Ovary (tissue), 7 donors: ENCODE measurements at regions not wholly inside any gene's neighbourhood (a gene's known extent, or its start where the extent isn't known, plus 50 kb on each side); places are given as distances from the start of the nearest gene placed in this dataset.

Source experiments
- DNase-seq, 5 donors: peaks; one replicate each; pipeline ENCODE4 v3.0.0-alpha.2; 2019 to 2020
- H3K27ac ChIP-seq, 2 donors: fragments of 200-600 bp; one replicate each; pipeline versions ENCODE4 v1.5.1 to v1.8.0; 2019 to 2022
- H3K27me3 ChIP-seq: fragments of 200-600 bp; one replicate; pipeline ENCODE4 v1.8.0; 2022
- H3K36me3 ChIP-seq: fragments of 200-600 bp; sonication (generic); one replicate; pipeline ENCODE4 v1.5.1; 2019
- H3K4me1 ChIP-seq: one replicate; pipeline ENCODE4 v1.8.1; 2013; ENCODE audit warnings: mild to moderate bottlenecking, moderate library complexity; ENCODE audit not compliant: insufficient read depth
- H3K4me3 ChIP-seq: fragments of 200-600 bp; sonication (generic); one replicate; pipeline ENCODE4 v1.5.1; 2017
- H3K9me3 ChIP-seq, 2 donors: fragments of 200-600 bp in 1 of 2; sonication (generic) in 1 of 2; one replicate each; pipeline versions ENCODE4 v1.5.1 to v1.8.1; 2013 to 2019; ENCODE audit warnings: mild to moderate bottlenecking in 1 of 2, moderate library complexity in 1 of 2
- CTCF ChIP-seq, 3 donors: fragments of 450-650 bp in 2 of 3; fragments of 200-600 bp in 1 of 3; IDR thresholded peaks; one replicate each; pipeline versions ENCODE4 v1.5.1 to v1.8.0; 2016 to 2022; ENCODE audit warnings: antibody characterized with exemption in 3 of 3, mild to moderate bottlenecking in 1 of 3
- EP300 ChIP-seq: sonication (generic); formaldehyde crosslinking; IDR thresholded peaks from one replicate; pipeline ENCODE4 v1.6.1; 2017; ENCODE audit warnings: antibody characterized with exemption
- POLR2A ChIP-seq: fragments of 450-650 bp; IDR thresholded peaks from one replicate; pipeline ENCODE4 v1.6.1; 2017; ENCODE audit warnings: antibody characterized with exemption, mild to moderate bottlenecking, moderate library complexity
- WGBS, 3 donors: extraction: QIAGEN DNeasy Blood & Tissue Kit in 1 of 3; methylation state at CpG; one replicate each; pipeline versions ENCODE4 v1.1.5 to v1.1.7; 2013 to 2017; 5-methylcytosine and 5-hydroxymethylcytosine counted together
- intact Hi-C, 4 donors: fragments of 100-400 bp; cut with DNase I; formaldehyde crosslinking; loops; one replicate each; pipeline versions ENCODE4 v1.11.0 to v1.15.1; 2022 to 2023
- donor health status: DM: no; HTN: no; CAD: no; lungs with moderate emphysema.
- donor health status: DM: no; HTN: no; CAD: no.
- donor health status: Bipolar disorder and iron deficiency.
- donor health status: DM: no; HTN: no; CAD: no.
- donor health status: DM: yes; HTN: yes; CAD: no.

- Histone ChIP-seq H3K27me3 (no peaks in the 10 kb centered on the region), H3K4me1 (no peaks in the 10 kb centered on the region), H3K9me3 (no peaks in the 10 kb centered on the region), H3K36me3 (no peaks in the 10 kb centered on the region), H3K27ac (no peak overlapping the region), H3K4me3 (no peak overlapping the region)
- WGBS, 3 donors, result 43 to 53% (median 43%) methylated on average over 3 of the region's 3 CpGs
- TF ChIP-seq POLR2A (no peak), EP300 (no peak), CTCF (IDR thresholded peaks at IDR 0.05) (no peak)
- DNase-seq, result no peak
- intact Hi-C loops, result no loop called here
Observed at GRCh38 chr16:6267682-6268081, 1065.0 kb upstream of the RBFOX1 start.

GRCh38 chr16:6266703-6267102 lies 1065.9 kb upstream of the RBFOX1 start:
- Histone ChIP-seq H3K4me1 (no peaks in the 10 kb centered on the region), H3K4me3 (no peak overlapping the region), H3K9me3 (no peaks in the 10 kb centered on the region), H3K27ac (no peak overlapping the region), H3K36me3 (no peaks in the 10 kb centered on the region), H3K27me3 (no peaks in the 10 kb centered on the region)
- intact Hi-C loops, result no loop called here
- no peak for DNase-seq
- 78 to 84% (median 83%) methylated on average over 2 of the region's 2 CpGs for WGBS, 3 donors
- TF ChIP-seq POLR2A, result no peak

- TF ChIP-seq CTCF (IDR thresholded peaks at IDR 0.05), result no peak
- TF ChIP-seq EP300, result no peak
- TF ChIP-seq POLR2A, result no peak
- Histone ChIP-seq H3K36me3 (no peaks in the 10 kb centered on the region), H3K27ac (no peak overlapping the region), H3K9me3 (no peaks in the 10 kb centered on the region), H3K27me3 (no peaks in the 10 kb centered on the region), H3K4me1 (no peaks in the 10 kb centered on the region), H3K4me3 (no peak overlapping the region)
- intact Hi-C loops, result no loop called here
- 74 to 82% (median 79%) methylated on average over 4 of the region's 4 CpGs for WGBS, 3 donors
- DNase-seq, result no peak
Observed at GRCh38 chr16:6265968-6266367, 1066.7 kb upstream of the RBFOX1 start.

- H3K27ac ChIP-seq, result no peak overlapping the region
- intact Hi-C loops, result no loop called here
- 71 to 83% (median 81%) methylated on average over 3 of the region's 3 CpGs for WGBS, 3 donors
- no peak for TF ChIP-seq EP300
- TF ChIP-seq POLR2A, result no peak
- TF ChIP-seq CTCF (IDR thresholded peaks at IDR 0.05), result no peak
- H3K4me3 ChIP-seq, result no peak overlapping the region
- H3K4me1 ChIP-seq, result no peaks in the 10 kb centered on the region
- H3K27me3 ChIP-seq, result no peaks in the 10 kb centered on the region
- no peaks in the 10 kb centered on the region for H3K9me3 ChIP-seq
- DNase-seq, result no peak
- H3K36me3 ChIP-seq, result no peaks in the 10 kb centered on the region
Observed at GRCh38 chr16:6258056-6258455, 1074.6 kb upstream of the RBFOX1 start.

- TF ChIP-seq POLR2A (no peak), CTCF (IDR thresholded peaks at IDR 0.05) (no peak), EP300 (no peak)
- intact Hi-C loops, result no loop called here
- H3K9me3 ChIP-seq, result peaks cover 0 to 3% of the 10 kb centered on the region in 2 donors
- WGBS, 3 donors, result 77 to 83% (median 80%) methylated on average over 4 of the region's 4 CpGs
- no peaks in the 10 kb centered on the region for H3K4me1 ChIP-seq
- no peak for DNase-seq
- no peak overlapping the region for H3K4me3 ChIP-seq
- no peaks in the 10 kb centered on the region for H3K27me3 ChIP-seq
- no peak overlapping the region for H3K27ac ChIP-seq
- H3K36me3 ChIP-seq, result no peaks in the 10 kb centered on the region
Observed at GRCh38 chr16:6252541-6252940, 1080.1 kb upstream of the RBFOX1 start.
